ENCODE measurements at regions not wholly inside any gene's neighbourhood (a gene's known extent, or its start where the extent isn't known, plus 50 kb on each side); places are given as distances from the start of the nearest gene placed in this dataset.
"Not testable (repeated sequence)": the region's sequence is repeated elsewhere in the genome, so short reads cannot be mapped to it uniquely, and the experiment has no call there.

- TF ChIP-seq ZC3H10 (CRISPR knock-in tag; IDR thresholded peaks at IDR 0.05), result no peak
- TF ChIP-seq ZNF565 (CRISPR knock-in tag; conservative IDR thresholded peaks at IDR 0.05; ENCODE audit: low read depth), result no peak
- TF ChIP-seq ESRRG (CRISPR knock-in tag; IDR thresholded peaks at IDR 0.05), result no peak
- no peak for ATAC-seq
These were observed 195.0 kb downstream of the MSX2 start for GRCh38 chr5:174919351-174919750.

GRCh38 chr5:174918655-174919054, 194.3 kb downstream of the MSX2 start:
- ATAC-seq, result no peak

DNA sequence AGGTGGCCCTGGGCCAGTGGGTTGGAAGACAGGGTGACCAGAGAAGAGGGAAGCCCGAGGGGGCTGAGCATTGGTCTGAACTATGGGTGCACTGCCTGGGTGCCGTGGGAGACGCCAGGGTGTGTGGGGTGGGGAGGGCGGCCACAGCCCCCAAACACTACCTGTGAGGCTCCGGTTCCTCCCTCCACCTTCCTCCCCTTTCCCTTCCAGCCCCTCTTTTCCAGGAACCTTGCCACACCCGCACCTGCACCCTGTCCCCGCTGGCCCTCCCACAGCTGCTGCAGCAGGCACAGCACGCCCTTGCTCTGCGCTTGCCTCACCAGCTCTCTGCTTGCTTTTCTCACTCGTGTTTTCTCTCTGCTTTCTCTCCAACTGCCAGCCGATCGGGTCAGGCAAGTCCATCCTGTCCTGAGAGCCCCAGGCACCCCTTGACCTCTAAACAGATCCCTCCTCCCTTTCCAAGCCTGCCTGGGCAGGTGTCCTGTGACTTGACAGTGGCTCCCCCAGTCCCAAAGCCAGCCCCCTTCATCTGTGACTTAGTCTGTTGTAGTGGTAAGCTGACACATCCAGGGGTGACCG, 193.7 kb downstream of the MSX2 start:
- no peak for ATAC-seq
- TF ChIP-seq ISL1 (CRISPR knock-in tag; IDR thresholded peaks at IDR 0.05) (no peak), ZFP30 (CRISPR knock-in tag; IDR thresholded peaks at IDR 0.05) (no peak), ESRRG (CRISPR knock-in tag; IDR thresholded peaks at IDR 0.05) (no peak), ZNF565 (CRISPR knock-in tag; conservative IDR thresholded peaks at IDR 0.05; ENCODE audit: low read depth) (no peak)
- TF ChIP-seq, protein P1, sequence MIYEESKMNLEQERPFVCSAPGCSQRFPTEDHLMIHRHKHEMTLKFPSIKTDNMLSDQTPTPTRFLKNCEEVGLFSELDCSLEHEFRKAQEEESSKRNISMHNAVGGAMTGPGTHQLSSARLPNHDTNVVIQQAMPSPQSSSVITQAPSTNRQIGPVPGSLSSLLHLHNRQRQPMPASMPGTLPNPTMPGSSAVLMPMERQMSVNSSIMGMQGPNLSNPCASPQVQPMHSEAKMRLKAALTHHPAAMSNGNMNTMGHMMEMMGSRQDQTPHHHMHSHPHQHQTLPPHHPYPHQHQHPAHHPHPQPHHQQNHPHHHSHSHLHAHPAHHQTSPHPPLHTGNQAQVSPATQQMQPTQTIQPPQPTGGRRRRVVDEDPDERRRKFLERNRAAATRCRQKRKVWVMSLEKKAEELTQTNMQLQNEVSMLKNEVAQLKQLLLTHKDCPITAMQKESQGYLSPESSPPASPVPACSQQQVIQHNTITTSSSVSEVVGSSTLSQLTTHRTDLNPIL (CRISPR knock-in tag; IDR thresholded peaks at IDR 0.05; ENCODE audit: low read depth), result no peak
- TF ChIP-seq, protein P2, sequence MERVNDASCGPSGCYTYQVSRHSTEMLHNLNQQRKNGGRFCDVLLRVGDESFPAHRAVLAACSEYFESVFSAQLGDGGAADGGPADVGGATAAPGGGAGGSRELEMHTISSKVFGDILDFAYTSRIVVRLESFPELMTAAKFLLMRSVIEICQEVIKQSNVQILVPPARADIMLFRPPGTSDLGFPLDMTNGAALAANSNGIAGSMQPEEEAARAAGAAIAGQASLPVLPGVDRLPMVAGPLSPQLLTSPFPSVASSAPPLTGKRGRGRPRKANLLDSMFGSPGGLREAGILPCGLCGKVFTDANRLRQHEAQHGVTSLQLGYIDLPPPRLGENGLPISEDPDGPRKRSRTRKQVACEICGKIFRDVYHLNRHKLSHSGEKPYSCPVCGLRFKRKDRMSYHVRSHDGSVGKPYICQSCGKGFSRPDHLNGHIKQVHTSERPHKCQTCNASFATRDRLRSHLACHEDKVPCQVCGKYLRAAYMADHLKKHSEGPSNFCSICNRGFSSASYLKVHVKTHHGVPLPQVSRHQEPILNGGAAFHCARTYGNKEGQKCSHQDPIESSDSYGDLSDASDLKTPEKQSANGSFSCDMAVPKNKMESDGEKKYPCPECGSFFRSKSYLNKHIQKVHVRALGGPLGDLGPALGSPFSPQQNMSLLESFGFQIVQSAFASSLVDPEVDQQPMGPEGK (CRISPR knock-in tag; IDR thresholded peaks at IDR 0.05; ENCODE audit: borderline replicate concordance), result no peak

More at GRCh38 chr5:174918655-174919054, 194.3 kb downstream of the MSX2 start:
- TF ChIP-seq, protein P3, sequence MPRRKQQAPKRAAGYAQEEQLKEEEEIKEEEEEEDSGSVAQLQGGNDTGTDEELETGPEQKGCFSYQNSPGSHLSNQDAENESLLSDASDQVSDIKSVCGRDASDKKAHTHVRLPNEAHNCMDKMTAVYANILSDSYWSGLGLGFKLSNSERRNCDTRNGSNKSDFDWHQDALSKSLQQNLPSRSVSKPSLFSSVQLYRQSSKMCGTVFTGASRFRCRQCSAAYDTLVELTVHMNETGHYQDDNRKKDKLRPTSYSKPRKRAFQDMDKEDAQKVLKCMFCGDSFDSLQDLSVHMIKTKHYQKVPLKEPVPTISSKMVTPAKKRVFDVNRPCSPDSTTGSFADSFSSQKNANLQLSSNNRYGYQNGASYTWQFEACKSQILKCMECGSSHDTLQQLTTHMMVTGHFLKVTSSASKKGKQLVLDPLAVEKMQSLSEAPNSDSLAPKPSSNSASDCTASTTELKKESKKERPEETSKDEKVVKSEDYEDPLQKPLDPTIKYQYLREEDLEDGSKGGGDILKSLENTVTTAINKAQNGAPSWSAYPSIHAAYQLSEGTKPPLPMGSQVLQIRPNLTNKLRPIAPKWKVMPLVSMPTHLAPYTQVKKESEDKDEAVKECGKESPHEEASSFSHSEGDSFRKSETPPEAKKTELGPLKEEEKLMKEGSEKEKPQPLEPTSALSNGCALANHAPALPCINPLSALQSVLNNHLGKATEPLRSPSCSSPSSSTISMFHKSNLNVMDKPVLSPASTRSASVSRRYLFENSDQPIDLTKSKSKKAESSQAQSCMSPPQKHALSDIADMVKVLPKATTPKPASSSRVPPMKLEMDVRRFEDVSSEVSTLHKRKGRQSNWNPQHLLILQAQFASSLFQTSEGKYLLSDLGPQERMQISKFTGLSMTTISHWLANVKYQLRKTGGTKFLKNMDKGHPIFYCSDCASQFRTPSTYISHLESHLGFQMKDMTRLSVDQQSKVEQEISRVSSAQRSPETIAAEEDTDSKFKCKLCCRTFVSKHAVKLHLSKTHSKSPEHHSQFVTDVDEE (CRISPR knock-in tag; IDR thresholded peaks at IDR 0.05), result no peak
- TF ChIP-seq, protein P4, sequence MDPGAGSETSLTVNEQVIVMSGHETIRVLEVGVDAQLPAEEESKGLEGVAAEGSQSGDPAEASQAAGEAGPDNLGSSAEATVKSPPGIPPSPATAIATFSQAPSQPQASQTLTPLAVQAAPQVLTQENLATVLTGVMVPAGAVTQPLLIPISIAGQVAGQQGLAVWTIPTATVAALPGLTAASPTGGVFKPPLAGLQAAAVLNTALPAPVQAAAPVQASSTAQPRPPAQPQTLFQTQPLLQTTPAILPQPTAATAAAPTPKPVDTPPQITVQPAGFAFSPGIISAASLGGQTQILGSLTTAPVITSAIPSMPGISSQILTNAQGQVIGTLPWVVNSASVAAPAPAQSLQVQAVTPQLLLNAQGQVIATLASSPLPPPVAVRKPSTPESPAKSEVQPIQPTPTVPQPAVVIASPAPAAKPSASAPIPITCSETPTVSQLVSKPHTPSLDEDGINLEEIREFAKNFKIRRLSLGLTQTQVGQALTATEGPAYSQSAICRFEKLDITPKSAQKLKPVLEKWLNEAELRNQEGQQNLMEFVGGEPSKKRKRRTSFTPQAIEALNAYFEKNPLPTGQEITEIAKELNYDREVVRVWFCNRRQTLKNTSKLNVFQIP (CRISPR knock-in tag; IDR thresholded peaks at IDR 0.05; ENCODE audit: borderline replicate concordance, low read depth), result no peak
- TF ChIP-seq, protein P2 (CRISPR knock-in tag; IDR thresholded peaks at IDR 0.05; ENCODE audit: borderline replicate concordance), result no peak
- TF ChIP-seq TOX (CRISPR knock-in tag; IDR thresholded peaks at IDR 0.05; ENCODE audit: borderline replicate concordance), result no peak
- no peak for TF ChIP-seq ARNTL (CRISPR knock-in tag; IDR thresholded peaks at IDR 0.05; ENCODE audit: borderline replicate concordance, low read depth)
- TF ChIP-seq, protein P5, sequence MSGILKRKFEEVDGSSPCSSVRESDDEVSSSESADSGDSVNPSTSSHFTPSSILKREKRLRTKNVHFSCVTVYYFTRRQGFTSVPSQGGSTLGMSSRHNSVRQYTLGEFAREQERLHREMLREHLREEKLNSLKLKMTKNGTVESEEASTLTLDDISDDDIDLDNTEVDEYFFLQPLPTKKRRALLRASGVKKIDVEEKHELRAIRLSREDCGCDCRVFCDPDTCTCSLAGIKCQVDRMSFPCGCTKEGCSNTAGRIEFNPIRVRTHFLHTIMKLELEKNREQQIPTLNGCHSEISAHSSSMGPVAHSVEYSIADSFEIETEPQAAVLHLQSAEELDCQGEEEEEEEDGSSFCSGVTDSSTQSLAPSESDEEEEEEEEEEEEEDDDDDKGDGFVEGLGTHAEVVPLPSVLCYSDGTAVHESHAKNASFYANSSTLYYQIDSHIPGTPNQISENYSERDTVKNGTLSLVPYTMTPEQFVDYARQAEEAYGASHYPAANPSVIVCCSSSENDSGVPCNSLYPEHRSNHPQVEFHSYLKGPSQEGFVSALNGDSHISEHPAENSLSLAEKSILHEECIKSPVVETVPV (CRISPR knock-in tag; IDR thresholded peaks at IDR 0.05), result no peak
- no peak for TF ChIP-seq ZC3H10 (CRISPR knock-in tag; IDR thresholded peaks at IDR 0.05)
- TF ChIP-seq SNAI2 (CRISPR knock-in tag; IDR thresholded peaks at IDR 0.05), result no peak
- no peak for TF ChIP-seq GLIS3 (CRISPR knock-in tag; IDR thresholded peaks at IDR 0.05)
- TF ChIP-seq TCF4 (CRISPR knock-in tag; IDR thresholded peaks at IDR 0.05; ENCODE audit: borderline replicate concordance), result no peak
- no peak for TF ChIP-seq OSR1 (CRISPR knock-in tag; IDR thresholded peaks at IDR 0.05)
- no peak for TF ChIP-seq ISL1 (CRISPR knock-in tag; IDR thresholded peaks at IDR 0.05)
- TF ChIP-seq ZNF565 (CRISPR knock-in tag; conservative IDR thresholded peaks at IDR 0.05; ENCODE audit: low read depth), result no peak
- no peak for TF ChIP-seq ZNF70 (CRISPR knock-in tag; IDR thresholded peaks at IDR 0.05)
- TF ChIP-seq PPARA (CRISPR knock-in tag; IDR thresholded peaks at IDR 0.05; ENCODE audit: borderline replicate concordance), result no peak
- TF ChIP-seq RARB (CRISPR knock-in tag; IDR thresholded peaks at IDR 0.05), result no peak
- TF ChIP-seq BACH2 (CRISPR knock-in tag; IDR thresholded peaks at IDR 0.05; ENCODE audit: borderline replicate concordance), result no peak
- no peak for TF ChIP-seq ZFP3 (CRISPR knock-in tag; IDR thresholded peaks at IDR 0.05)

DNA sequence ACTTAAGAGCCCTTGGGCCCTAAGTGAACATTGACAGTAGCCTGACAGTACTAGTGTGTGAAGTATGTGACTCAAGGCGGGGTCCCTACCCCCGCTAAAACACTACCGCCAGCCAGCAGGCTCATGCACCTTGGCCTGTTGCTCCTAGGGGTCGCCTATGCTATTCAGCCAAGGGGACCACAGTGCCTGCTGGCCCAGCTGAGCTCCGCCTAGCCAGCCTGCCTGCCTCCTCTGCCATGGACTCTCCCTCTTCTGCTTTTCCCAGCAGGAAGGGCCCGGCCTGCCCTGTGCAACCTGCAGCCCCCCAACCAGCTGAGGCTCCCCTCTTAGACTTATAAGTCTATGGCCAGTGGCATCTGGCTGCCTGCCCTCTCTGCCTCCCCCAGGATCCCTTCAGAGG, 193.1 kb downstream of the MSX2 start:
- ATAC-seq, result not testable (repeated sequence)

DNA sequence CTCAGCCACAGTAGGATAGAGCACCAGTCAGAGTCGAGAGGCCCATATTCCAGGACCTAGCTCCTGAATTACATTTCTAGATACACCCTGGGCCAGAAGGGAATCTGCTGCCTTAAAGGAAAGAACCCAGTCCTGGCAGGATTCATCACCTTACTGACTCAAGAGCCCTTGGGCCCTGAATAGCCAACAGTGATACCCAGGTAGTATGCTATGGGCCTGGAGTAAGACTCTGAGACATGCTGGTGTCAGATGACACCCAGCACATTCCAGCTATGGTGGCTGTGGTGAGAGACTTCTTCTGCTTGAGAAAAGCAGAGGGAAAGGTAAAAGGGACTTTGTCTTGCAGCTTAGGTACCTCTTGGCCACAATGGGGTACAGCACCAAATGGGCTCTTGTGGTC, 192.5 kb downstream of the MSX2 start:
- ATAC-seq, result not testable (repeated sequence)
